Keratinocyte (primary cell): ENCODE measurements at regions not wholly inside any gene's neighbourhood (a gene's known extent, or its start where the extent isn't known, plus 50 kb on each side); places are given as distances from the start of the nearest gene placed in this dataset.

Source experiments
- DNase-seq: peaks from one replicate; pipeline ENCODE4 v3.0.0-alpha.2; 2011; ENCODE audit warnings: low read depth, missing footprints, low spot score
- FAIRE-seq: peaks from 2 replicates; lab custom pipeline; 2011; peaks lifted over from hg19 to GRCh38; lab: Jason Lieb, UNC
- H2AFZ ChIP-seq: 2 replicates; pipeline ENCODE4 v1.6.0; 2012; ENCODE audit warnings: low read length, control low read depth, inconsistent platforms; ENCODE audit not compliant: control insufficient read depth
- H3K27ac ChIP-seq: 2 replicates; pipeline ENCODE4 v1.5.1; 2011; ENCODE audit warnings: low read length; ENCODE audit not compliant: control insufficient read depth, insufficient read depth
- H3K27me3 ChIP-seq: 3 replicates; pipeline ENCODE4 v1.6.0; 2011; ENCODE audit warnings: low read length; ENCODE audit not compliant: control insufficient read depth, insufficient read depth; ENCODE audit errors: extremely low read depth
- H3K36me3 ChIP-seq, 2 experiments: 2 replicates in 1 of 2; 3 replicates in 1 of 2; pipeline ENCODE4 v1.5.1; 2011; ENCODE audit warnings: low read length in 2 of 2, mild to moderate bottlenecking in 1 of 2; ENCODE audit not compliant: control insufficient read depth in 2 of 2, insufficient read depth in 2 of 2; ENCODE audit errors: extremely low read depth in 1 of 2
- H3K4me1 ChIP-seq: 3 replicates; pipeline ENCODE4 v1.5.1; 2011; ENCODE audit warnings: low read length; ENCODE audit not compliant: control insufficient read depth, insufficient read depth; ENCODE audit errors: extremely low read depth
- H3K4me2 ChIP-seq: 3 replicates; pipeline ENCODE4 v1.6.0; 2011; ENCODE audit warnings: low read depth, low read length; ENCODE audit not compliant: control insufficient read depth, insufficient read depth; ENCODE audit errors: extremely low read depth
- H3K4me3 ChIP-seq, 3 experiments: fragments of 200-600 bp in 1 of 3; sonication (generic) in 1 of 3; 2 replicates in 2 of 3; 3 replicates in 1 of 3; pipeline ENCODE4 v1.5.1; 2011 to 2016; ENCODE audit warnings: low read length in 3 of 3, mild to moderate bottlenecking in 3 of 3, control low read depth in 2 of 3, inconsistent platforms in 1 of 3, low read depth in 1 of 3, mixed read lengths in 1 of 3, mixed run types in 1 of 3, moderate library complexity in 1 of 3; ENCODE audit not compliant: control insufficient read depth in 2 of 3, insufficient read depth in 2 of 3; ENCODE audit errors: extremely low read depth in 1 of 3
- H3K79me2 ChIP-seq: 2 replicates; pipeline ENCODE4 v1.6.0; 2012; ENCODE audit warnings: low read length; ENCODE audit not compliant: control insufficient read depth, insufficient read depth
- H3K9ac ChIP-seq: 3 replicates; pipeline ENCODE4 v1.6.0; 2011; ENCODE audit warnings: low read length; ENCODE audit not compliant: control insufficient read depth, insufficient read depth; ENCODE audit errors: extremely low read depth
- H3K9me1 ChIP-seq: 3 replicates; pipeline ENCODE4 v1.6.0; 2011; ENCODE audit warnings: low read length; ENCODE audit not compliant: control insufficient read depth, insufficient read depth; ENCODE audit errors: extremely low read depth
- H3K9me3 ChIP-seq: 2 replicates; pipeline ENCODE4 v1.5.1; 2012; ENCODE audit warnings: low read depth, low read length; ENCODE audit not compliant: control insufficient read depth
- H4K20me1 ChIP-seq: 3 replicates; pipeline ENCODE4 v1.6.0; 2011; ENCODE audit warnings: low read length; ENCODE audit not compliant: control insufficient read depth, insufficient read depth; ENCODE audit errors: extremely low read depth
- EZH2 ChIP-seq: IDR thresholded peaks from one replicate; pipeline ENCODE4 v1.6.1; 2012; ENCODE audit warnings: inconsistent platforms, mild to moderate bottlenecking, low read length, moderate library complexity
- dilution Hi-C: fragments of 300-500 bp; cut with MboI; formaldehyde crosslinking; loops from one replicate; pipeline ENCODE4 v1.7.0; 2020; ENCODE audit warnings: low sequenced_read_pairs; ENCODE audit not compliant: extremely low pct_ligation_motif_present
- TF ChIP-seq, protein P1 (sequence below), 3 experiments: IDR thresholded peaks in 1 of 3; conservative IDR thresholded peaks in 1 of 3; optimal IDR thresholded peaks in 1 of 3; 2 replicates in 2 of 3; 3 replicates in 1 of 3; pipeline versions ENCODE3 to v1.5.1; 2011; ENCODE audit warnings: low read length in 3 of 3, mild to moderate bottlenecking in 3 of 3, moderate library complexity in 2 of 3, control low read depth in 1 of 3, inconsistent platforms in 1 of 3; ENCODE audit not compliant: insufficient read depth in 2 of 3; ENCODE audit errors: extremely low read depth in 1 of 3

GRCh38 chr2:236916651-236917050, 169.0 kb upstream of the COPS8 start:
- FAIRE-seq (no peak), DNase-seq (no peak)
- no peaks in the 10 kb centered on the region for H3K4me1 ChIP-seq
- H2AFZ ChIP-seq: no peak overlapping the region
- TF ChIP-seq, protein P1, sequence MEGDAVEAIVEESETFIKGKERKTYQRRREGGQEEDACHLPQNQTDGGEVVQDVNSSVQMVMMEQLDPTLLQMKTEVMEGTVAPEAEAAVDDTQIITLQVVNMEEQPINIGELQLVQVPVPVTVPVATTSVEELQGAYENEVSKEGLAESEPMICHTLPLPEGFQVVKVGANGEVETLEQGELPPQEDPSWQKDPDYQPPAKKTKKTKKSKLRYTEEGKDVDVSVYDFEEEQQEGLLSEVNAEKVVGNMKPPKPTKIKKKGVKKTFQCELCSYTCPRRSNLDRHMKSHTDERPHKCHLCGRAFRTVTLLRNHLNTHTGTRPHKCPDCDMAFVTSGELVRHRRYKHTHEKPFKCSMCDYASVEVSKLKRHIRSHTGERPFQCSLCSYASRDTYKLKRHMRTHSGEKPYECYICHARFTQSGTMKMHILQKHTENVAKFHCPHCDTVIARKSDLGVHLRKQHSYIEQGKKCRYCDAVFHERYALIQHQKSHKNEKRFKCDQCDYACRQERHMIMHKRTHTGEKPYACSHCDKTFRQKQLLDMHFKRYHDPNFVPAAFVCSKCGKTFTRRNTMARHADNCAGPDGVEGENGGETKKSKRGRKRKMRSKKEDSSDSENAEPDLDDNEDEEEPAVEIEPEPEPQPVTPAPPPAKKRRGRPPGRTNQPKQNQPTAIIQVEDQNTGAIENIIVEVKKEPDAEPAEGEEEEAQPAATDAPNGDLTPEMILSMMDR (optimal IDR thresholded peaks at IDR 0.05 in 1 of 3, IDR thresholded peaks at IDR 0.05 in 1 of 3, conservative IDR thresholded peaks at IDR 0.05 in 1 of 3; ENCODE audit: extremely low read depth in 1 of 3, insufficient read depth in 2 of 3, low read length in 3 of 3): no peak
- TF ChIP-seq EZH2: no peak
- no peaks in the 10 kb centered on the region for H3K36me3 ChIP-seq
- H3K27me3 ChIP-seq: peaks cover 4% of the 10 kb centered on the region
- dilution Hi-C loops: no loop called here
- H3K9ac ChIP-seq: no peak overlapping the region
- no peaks in the 10 kb centered on the region for H3K9me1 ChIP-seq
- no peaks in the 10 kb centered on the region for H3K9me3 ChIP-seq
- no peak overlapping the region for H3K4me3 ChIP-seq
- no peak overlapping the region for H3K27ac ChIP-seq
- H4K20me1 ChIP-seq: no peaks in the 10 kb centered on the region
- H3K4me2 ChIP-seq: no peak overlapping the region
- H3K79me2 ChIP-seq: no peaks in the 10 kb centered on the region

DNA sequence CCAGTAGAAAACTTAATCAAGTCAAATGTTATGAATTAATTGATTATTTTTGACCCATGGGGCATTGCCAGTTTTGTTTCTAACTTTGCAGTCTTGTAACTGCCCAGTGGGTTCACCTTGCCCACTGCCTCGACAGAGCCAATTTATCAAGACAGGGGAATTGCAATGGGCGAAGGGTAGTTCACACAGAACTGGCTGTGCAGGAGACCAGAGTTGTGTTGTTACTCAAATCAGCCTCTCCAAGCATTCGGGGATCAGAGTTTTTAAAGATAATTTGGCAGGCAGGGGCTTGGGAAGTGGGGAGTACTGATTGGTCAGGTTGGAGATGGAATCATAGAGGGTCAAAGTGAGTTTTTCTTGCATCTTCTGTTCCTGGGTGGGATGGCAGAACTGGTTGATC, 168.5 kb upstream of the COPS8 start:
- H4K20me1 ChIP-seq: no peaks in the 10 kb centered on the region
- no peaks in the 10 kb centered on the region for H3K4me1 ChIP-seq
- no peaks in the 10 kb centered on the region for H3K79me2 ChIP-seq
- no peak overlapping the region for H3K9ac ChIP-seq
- no peaks in the 10 kb centered on the region for H3K9me3 ChIP-seq
- no peak overlapping the region for H3K27ac ChIP-seq
- H2AFZ ChIP-seq: no peak overlapping the region
- TF ChIP-seq EZH2: no peak
- TF ChIP-seq, protein P1 (optimal IDR thresholded peaks at IDR 0.05 in 1 of 3, IDR thresholded peaks at IDR 0.05 in 1 of 3, conservative IDR thresholded peaks at IDR 0.05 in 1 of 3; ENCODE audit: extremely low read depth in 1 of 3, insufficient read depth in 2 of 3, low read length in 3 of 3): no peak
- peaks cover 4% of the 10 kb centered on the region for H3K27me3 ChIP-seq
- no peak for DNase-seq
- dilution Hi-C loops: no loop called here
- H3K9me1 ChIP-seq: no peaks in the 10 kb centered on the region
- H3K36me3 ChIP-seq: no peaks in the 10 kb centered on the region
- H3K4me3 ChIP-seq: no peak overlapping the region
- FAIRE-seq: no peak
- no peak overlapping the region for H3K4me2 ChIP-seq
